ENCODE measurements at regions not wholly inside any gene's neighbourhood (a gene's known extent, or its start where the extent isn't known, plus 50 kb on each side); places are given as distances from the start of the nearest gene placed in this dataset.
"Not testable (repeated sequence)": the region's sequence is repeated elsewhere in the genome, so short reads cannot be mapped to it uniquely, and the experiment has no call there.

DNA sequence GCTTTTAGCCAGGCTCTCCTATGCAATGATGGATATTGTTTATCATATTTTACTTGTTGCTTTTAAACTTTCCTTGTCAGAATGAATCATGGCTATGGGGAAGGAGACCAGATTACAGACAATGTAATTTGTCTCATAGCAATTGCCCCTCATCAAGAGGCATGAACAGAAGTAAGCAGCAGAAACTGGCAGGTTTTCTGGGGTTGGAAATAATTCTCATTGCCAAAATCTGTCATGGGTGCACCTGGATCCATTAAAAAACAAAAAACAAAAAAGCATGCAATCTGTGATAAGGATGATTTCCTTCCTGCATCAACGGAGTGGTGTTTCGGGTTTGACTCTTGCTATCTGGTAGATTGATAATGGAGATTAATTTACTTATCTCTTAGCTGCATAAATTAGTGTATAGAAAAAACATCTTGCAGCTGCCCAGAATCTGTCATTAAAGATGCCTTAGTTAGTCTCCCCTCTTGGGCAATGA, 419.6 kb downstream of the SOX11 start:
- TF ChIP-seq JUND (IDR thresholded peaks at IDR 0.05; ENCODE audit: low read depth) = no peak
- DNase-seq (ENCODE audit: low read depth in 1 of 2, low spot score in 1 of 2) = no peak
- in situ Hi-C loops (cut with HindIII; ENCODE audit: low pct_unique_long_range_greater_than_20kb, low sequenced_read_pairs) = no loop called here

DNA sequence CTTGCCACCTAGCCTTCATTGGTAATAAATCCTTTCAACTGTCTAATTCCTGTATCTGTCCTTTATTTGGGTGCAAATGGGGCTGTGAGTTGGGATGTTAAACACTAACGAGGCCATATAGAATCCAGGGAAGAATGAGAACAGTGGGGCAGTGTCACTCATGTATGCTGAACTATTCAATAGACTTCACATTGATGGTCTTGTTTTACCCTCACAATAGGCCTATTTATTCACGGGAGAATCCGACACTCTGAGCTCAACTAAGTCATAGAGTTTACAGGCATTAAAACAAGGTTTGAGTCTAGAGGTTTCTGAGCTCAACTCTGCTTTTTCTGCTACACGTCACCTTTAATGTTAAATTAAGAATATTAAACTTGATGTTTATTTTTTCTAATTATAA, 421.6 kb downstream of the SOX11 start:
- in situ Hi-C loops (cut with HindIII; ENCODE audit: low pct_unique_long_range_greater_than_20kb, low sequenced_read_pairs) = no loop called here
- DNase-seq (ENCODE audit: low read depth in 1 of 2, low spot score in 1 of 2) = no peak
- no peak for TF ChIP-seq JUND (IDR thresholded peaks at IDR 0.05; ENCODE audit: low read depth)

GRCh38 chr2:6127718-6128117, 435.5 kb downstream of the SOX11 start:
- in situ Hi-C loops (cut with HindIII; ENCODE audit: low pct_unique_long_range_greater_than_20kb, low sequenced_read_pairs) = no loop called here
- no peak for DNase-seq (ENCODE audit: low read depth in 1 of 2, low spot score in 1 of 2)
- TF ChIP-seq JUND (IDR thresholded peaks at IDR 0.05; ENCODE audit: low read depth) = no peak

GRCh38 chr2:6139142-6139541, 447.0 kb downstream of the SOX11 start:
- no peak for TF ChIP-seq JUND (IDR thresholded peaks at IDR 0.05; ENCODE audit: low read depth)
- DNase-seq (ENCODE audit: low read depth in 1 of 2, low spot score in 1 of 2) = no peak
- in situ Hi-C loops (cut with HindIII; ENCODE audit: low pct_unique_long_range_greater_than_20kb, low sequenced_read_pairs) = no loop called here

GRCh38 chr2:6139916-6140315, 447.7 kb downstream of the SOX11 start:
- no peak for TF ChIP-seq JUND (IDR thresholded peaks at IDR 0.05; ENCODE audit: low read depth)
- peak in 1 of 2 experiments; percentile 44 for DNase-seq (ENCODE audit: low read depth in 1 of 2, low spot score in 1 of 2)
- in situ Hi-C loops (cut with HindIII; ENCODE audit: low pct_unique_long_range_greater_than_20kb, low sequenced_read_pairs) = no loop called here

GRCh38 chr2:6140509-6140908, 448.3 kb downstream of the SOX11 start:
- no peak for TF ChIP-seq JUND (IDR thresholded peaks at IDR 0.05; ENCODE audit: low read depth)
- no peak for DNase-seq (ENCODE audit: low read depth in 1 of 2, low spot score in 1 of 2)
- in situ Hi-C loops (cut with HindIII; ENCODE audit: low pct_unique_long_range_greater_than_20kb, low sequenced_read_pairs) = no loop called here

GRCh38 chr2:6143812-6144211, 451.6 kb downstream of the SOX11 start:
- in situ Hi-C loops (cut with HindIII; ENCODE audit: low pct_unique_long_range_greater_than_20kb, low sequenced_read_pairs) = no loop called here
- DNase-seq (ENCODE audit: low read depth in 1 of 2, low spot score in 1 of 2) = peak in 1 of 2 experiments; percentile 37
- TF ChIP-seq JUND (IDR thresholded peaks at IDR 0.05; ENCODE audit: low read depth) = no peak

DNA sequence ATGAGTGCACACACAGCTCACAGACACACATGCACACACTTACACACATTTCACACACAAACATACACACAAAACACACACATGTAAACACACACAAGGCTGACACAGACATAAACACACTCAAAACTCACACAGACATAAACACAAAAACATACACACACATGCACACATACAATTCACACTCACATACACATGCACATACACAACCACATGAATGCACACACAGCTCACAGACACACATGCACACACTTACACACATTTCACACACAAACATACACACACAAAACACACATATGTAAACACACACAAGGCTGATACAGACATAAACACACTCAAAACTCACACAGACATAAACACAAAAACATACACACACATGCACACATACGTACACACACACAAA, 455.0 kb downstream of the SOX11 start:
- in situ Hi-C loops (cut with HindIII; ENCODE audit: low pct_unique_long_range_greater_than_20kb, low sequenced_read_pairs); DNase-seq (ENCODE audit: low read depth in 1 of 2, low spot score in 1 of 2): not testable (repeated sequence)

- DNase-seq (ENCODE audit: low read depth in 1 of 2, low spot score in 1 of 2) = peak in 1 of 2 experiments; percentile 58
- in situ Hi-C loops (cut with HindIII; ENCODE audit: low pct_unique_long_range_greater_than_20kb, low sequenced_read_pairs) = no loop called here
- TF ChIP-seq JUND (IDR thresholded peaks at IDR 0.05; ENCODE audit: low read depth) = no peak
These were observed 456.7 kb downstream of the SOX11 start for GRCh38 chr2:6148882-6149281.

DNA sequence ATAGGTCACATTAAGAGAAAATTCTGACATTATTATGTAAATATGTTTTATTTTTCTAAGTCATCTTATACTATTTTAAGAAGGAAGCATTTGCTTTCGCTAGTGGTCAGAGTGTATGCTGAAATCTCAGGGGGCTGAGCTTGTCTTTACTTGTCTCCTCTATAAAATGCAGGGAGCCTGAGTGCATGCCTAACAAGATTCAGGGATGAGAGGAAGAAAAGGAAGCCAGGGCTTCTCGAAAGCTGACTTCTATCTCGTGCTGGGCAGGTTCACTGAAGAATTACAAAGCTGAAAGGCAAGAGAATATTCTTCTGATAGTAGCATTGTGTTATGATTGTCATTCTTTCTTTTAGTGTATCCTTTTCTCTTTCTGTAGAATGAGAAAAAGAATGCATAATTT, 467.4 kb downstream of the SOX11 start:
- in situ Hi-C loops (cut with HindIII; ENCODE audit: low pct_unique_long_range_greater_than_20kb, low sequenced_read_pairs) = no loop called here
- DNase-seq (ENCODE audit: low read depth in 1 of 2, low spot score in 1 of 2) = no peak
- no peak for TF ChIP-seq JUND (IDR thresholded peaks at IDR 0.05; ENCODE audit: low read depth)

DNA sequence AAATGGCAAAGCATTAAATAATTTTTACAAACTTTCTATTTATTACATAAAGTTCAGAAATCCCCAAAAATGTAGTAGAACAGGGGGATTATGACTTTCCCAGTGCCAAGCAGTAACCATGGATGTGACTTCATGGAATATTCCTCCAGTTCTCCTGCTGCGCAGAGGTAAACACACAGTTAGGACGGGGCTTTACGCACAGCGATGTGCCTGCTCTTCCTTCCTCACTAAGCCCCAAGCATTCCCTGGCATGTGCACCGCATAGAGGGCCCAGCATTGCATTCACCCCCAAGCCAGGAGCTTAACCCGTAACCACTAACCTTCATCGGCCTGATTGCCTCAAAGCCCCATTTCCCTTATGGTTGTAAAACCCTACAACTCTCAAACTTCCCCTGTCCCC, 471.7 kb downstream of the SOX11 start:
- DNase-seq (ENCODE audit: low read depth in 1 of 2, low spot score in 1 of 2) = no peak
- no peak for TF ChIP-seq JUND (IDR thresholded peaks at IDR 0.05; ENCODE audit: low read depth)
- in situ Hi-C loops (cut with HindIII; ENCODE audit: low pct_unique_long_range_greater_than_20kb, low sequenced_read_pairs) = no loop called here

DNA sequence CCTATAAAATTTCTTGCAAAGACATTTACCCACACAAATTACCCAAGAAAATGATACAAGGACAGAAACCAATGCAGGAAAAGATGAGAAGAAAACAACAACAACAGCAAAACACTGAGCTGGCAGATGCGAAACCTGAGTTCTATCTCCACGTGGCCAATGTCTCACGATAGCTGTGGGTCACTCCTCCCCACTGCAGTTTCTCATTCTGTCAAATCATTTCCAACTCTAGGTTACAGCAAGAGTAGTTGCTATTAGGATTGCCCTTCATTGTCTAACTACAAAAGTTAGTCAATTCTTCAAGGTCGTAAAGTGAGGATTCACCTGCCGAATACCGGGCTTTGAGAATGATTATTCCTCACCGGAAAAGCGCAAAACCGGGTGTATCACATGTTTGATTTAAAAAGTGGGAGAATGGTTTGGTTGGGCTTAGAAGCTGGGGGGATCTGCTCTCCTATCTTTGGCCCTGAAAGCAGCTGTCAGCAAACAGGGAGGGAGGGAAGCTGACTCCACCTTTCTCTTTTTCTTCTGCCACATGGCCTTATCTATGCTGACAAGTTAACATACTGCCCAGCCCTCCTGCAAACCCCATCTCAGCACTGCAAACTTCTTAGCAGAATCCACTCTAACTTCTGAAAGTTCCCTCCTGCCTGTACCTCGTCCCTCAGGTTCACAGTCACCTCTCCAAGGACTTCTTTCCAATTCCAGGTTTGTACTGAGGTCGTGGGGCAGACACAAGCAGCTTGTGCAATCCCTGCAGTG, 473.0 kb downstream of the SOX11 start:
- TF ChIP-seq JUND (IDR thresholded peaks at IDR 0.05; ENCODE audit: low read depth) = no peak
- in situ Hi-C loops (cut with HindIII; ENCODE audit: low pct_unique_long_range_greater_than_20kb, low sequenced_read_pairs) = no loop called here
- no peak for DNase-seq (ENCODE audit: low read depth in 1 of 2, low spot score in 1 of 2)

DNA sequence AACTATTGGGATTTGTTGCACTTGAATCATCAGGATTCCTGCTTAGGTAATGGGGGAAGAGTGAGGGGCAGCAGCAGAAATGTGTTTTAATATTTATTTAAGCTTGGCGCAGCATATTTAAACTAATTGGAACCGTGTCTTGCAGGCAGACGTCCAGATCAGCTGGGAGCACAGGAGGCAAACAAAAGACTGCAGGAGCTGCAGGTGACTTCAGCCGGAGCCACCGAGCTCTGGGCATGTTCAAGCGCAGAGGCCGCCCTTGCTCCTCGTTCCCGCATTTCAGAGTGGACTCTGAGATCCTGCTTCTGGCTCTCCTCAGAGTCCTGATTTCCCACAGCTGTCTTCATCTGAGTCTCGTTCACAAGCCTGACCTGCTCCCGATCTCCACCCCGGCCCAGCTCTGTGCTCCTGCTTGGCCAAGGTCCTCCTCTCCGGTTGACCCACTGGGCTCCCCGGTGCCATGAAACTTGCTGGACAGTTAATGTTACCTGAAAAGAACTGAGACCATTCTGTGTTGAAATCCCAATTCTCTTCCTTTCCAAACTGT, 475.5 kb downstream of the SOX11 start:
- in situ Hi-C loops (cut with HindIII; ENCODE audit: low pct_unique_long_range_greater_than_20kb, low sequenced_read_pairs) = no loop called here
- no peak for DNase-seq (ENCODE audit: low read depth in 1 of 2, low spot score in 1 of 2)
- no peak for TF ChIP-seq JUND (IDR thresholded peaks at IDR 0.05; ENCODE audit: low read depth)

GRCh38 chr2:6168485-6168884, 476.3 kb downstream of the SOX11 start:
- in situ Hi-C loops (cut with HindIII; ENCODE audit: low pct_unique_long_range_greater_than_20kb, low sequenced_read_pairs) = no loop called here
- no peak for DNase-seq (ENCODE audit: low read depth in 1 of 2, low spot score in 1 of 2)
- TF ChIP-seq JUND (IDR thresholded peaks at IDR 0.05; ENCODE audit: low read depth) = no peak
